OCI-LY3 (cell line): ENCODE measurements at regions not wholly inside any gene's neighbourhood (a gene's known extent, or its start where the extent isn't known, plus 50 kb on each side); places are given as distances from the start of the nearest gene placed in this dataset.
"Not testable (repeated sequence)": the region's sequence is repeated elsewhere in the genome, so short reads cannot be mapped to it uniquely, and the experiment has no call there.

Experiments
- H2AFZ ChIP-seq: fragments of 200-600, 300-600 bp; shearing (Covaris generic); 2 replicates; pipeline ENCODE4 v1.6.0; 2014; ENCODE audit warnings: antibody characterized with exemption, low read depth, low read length
- H3K27ac ChIP-seq: fragments of 200-600, 300-600 bp; sonication (generic); 2 replicates; pipeline ENCODE4 v1.5.1; 2014; ENCODE audit warnings: mild to moderate bottlenecking, low read length, moderate library complexity, mixed read lengths
- H3K27me3 ChIP-seq: fragments of 200-600, 300-600 bp; sonication (generic); 2 replicates; pipeline ENCODE4 v1.6.1; 2014; ENCODE audit warnings: low read depth, low read length, mixed read lengths
- H3K36me3 ChIP-seq: fragments of 200-600, 300-600 bp; sonication (generic); replicated peaks from 2 replicates; pipeline ENCODE3; 2014; ENCODE audit warnings: low read depth, low read length, mixed read lengths
- H3K4me1 ChIP-seq: fragments of 300-600, 200-600 bp; sonication (generic); 2 replicates; pipeline ENCODE4 v1.6.1; 2014; ENCODE audit warnings: low read length, mixed read lengths
- H3K4me2 ChIP-seq: fragments of 200-600, 300-600 bp; sonication (generic); 2 replicates; pipeline ENCODE4 v1.6.1; 2014; ENCODE audit warnings: low read length, mixed read lengths
- H3K4me3 ChIP-seq: fragments of 300-600, 200-600 bp; sonication (generic); 2 replicates; pipeline ENCODE4 v1.5.1; 2014; ENCODE audit warnings: antibody characterized with exemption, mild to moderate bottlenecking, low read length, moderate library complexity
- H3K79me2 ChIP-seq: fragments of 300-600, 200-600 bp; shearing (Covaris generic); 2 replicates; pipeline ENCODE4 v1.6.1; 2014; ENCODE audit warnings: mild to moderate bottlenecking, low read length, mixed read lengths
- H3K9ac ChIP-seq: fragments of 300-600, 200-600 bp; shearing (Covaris generic); 2 replicates; pipeline ENCODE4 v1.6.0; 2014; ENCODE audit warnings: mild to moderate bottlenecking, low read length, moderate library complexity
- H3K9me3 ChIP-seq: fragments of 200-600, 300-600 bp; shearing (Covaris generic); 2 replicates; pipeline ENCODE4 v1.6.1; 2014; ENCODE audit warnings: low read length, mixed read lengths; ENCODE audit not compliant: insufficient read depth
- H4K20me1 ChIP-seq: fragments of 200-600, 300-600 bp; sonication (generic); 2 replicates; pipeline ENCODE4 v1.6.1; 2016; ENCODE audit warnings: low read length, mixed read lengths; ENCODE audit not compliant: insufficient read depth
- EZH2phosphoT487 ChIP-seq: fragments of 200-600 bp; shearing (Covaris generic); IDR thresholded peaks from 2 replicates; pipeline ENCODE4 v1.6.1; 2018; ENCODE audit warnings: antibody characterized with exemption, mixed run types, low read depth
- TF ChIP-seq, protein P1 (sequence below): fragments of 200-600, 300-600 bp; sonication (generic); IDR thresholded peaks from 2 replicates; pipeline ENCODE4 v1.5.1; 2014; ENCODE audit warnings: antibody characterized with exemption, low read length, low read depth

DNA sequence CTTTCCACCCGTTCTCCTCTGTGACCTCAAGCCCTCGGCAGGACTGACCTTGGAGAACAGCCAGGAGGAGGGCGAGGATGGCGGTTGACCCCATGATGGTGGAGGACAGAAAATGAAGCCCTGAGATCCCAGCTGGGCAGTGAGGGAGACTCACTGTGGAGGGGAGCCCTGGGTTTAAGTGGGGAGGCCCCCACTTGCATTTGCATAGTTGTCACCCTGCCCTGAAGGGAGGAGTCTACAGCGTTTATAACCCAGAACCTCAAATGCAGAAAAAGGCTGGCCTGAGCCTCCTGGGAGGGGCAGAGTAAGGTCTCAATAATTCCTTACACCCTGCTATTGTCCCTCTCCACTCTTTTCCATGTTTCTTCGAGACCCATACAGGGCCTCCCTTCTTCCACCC is 1052.7 kb downstream of the TMEM121 start:
- H3K27ac ChIP-seq: no peak overlapping the region
- H3K9ac ChIP-seq: no peak overlapping the region
- peaks cover 18% of the 10 kb centered on the region for H3K27me3 ChIP-seq
- no peak overlapping the region for H3K4me3 ChIP-seq
- no peaks in the 10 kb centered on the region for H4K20me1 ChIP-seq
- TF ChIP-seq EZH2phosphoT487: no peak
- TF ChIP-seq, protein P1, sequence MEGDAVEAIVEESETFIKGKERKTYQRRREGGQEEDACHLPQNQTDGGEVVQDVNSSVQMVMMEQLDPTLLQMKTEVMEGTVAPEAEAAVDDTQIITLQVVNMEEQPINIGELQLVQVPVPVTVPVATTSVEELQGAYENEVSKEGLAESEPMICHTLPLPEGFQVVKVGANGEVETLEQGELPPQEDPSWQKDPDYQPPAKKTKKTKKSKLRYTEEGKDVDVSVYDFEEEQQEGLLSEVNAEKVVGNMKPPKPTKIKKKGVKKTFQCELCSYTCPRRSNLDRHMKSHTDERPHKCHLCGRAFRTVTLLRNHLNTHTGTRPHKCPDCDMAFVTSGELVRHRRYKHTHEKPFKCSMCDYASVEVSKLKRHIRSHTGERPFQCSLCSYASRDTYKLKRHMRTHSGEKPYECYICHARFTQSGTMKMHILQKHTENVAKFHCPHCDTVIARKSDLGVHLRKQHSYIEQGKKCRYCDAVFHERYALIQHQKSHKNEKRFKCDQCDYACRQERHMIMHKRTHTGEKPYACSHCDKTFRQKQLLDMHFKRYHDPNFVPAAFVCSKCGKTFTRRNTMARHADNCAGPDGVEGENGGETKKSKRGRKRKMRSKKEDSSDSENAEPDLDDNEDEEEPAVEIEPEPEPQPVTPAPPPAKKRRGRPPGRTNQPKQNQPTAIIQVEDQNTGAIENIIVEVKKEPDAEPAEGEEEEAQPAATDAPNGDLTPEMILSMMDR: no peak
- no peaks in the 10 kb centered on the region for H3K4me1 ChIP-seq
- no peaks in the 10 kb centered on the region for H3K36me3 ChIP-seq
- H2AFZ ChIP-seq: no peak overlapping the region
- H3K79me2 ChIP-seq: no peaks in the 10 kb centered on the region
- H3K4me2 ChIP-seq: no peak overlapping the region
- H3K9me3 ChIP-seq: no peaks in the 10 kb centered on the region

DNA sequence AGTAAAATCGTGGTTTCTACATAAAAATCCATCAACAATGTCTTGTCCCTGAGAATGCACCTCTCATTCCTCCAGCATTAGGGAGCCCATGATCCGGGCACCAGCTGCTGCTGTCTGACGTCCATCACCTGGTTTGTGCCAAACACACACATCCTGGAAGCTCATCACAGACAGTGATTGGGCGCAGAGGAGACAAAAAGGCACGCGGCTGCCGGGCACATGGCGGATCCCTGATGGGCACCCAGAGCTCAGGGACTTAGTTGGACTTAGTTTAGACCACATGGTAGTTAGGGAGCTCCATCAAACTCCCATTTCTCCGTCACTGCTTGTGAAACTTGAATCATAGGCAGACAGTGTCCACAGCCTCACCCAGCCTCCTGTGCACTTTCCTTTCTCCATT is 1059.3 kb downstream of the TMEM121 start:
- H3K9me3 ChIP-seq: no peaks in the 10 kb centered on the region
- H3K27ac ChIP-seq: no peak overlapping the region
- no peak overlapping the region for H3K4me2 ChIP-seq
- no peak for TF ChIP-seq EZH2phosphoT487
- TF ChIP-seq, protein P1: no peak
- peaks cover 5% of the 10 kb centered on the region; the same call in 1 of the 2 replicates for H3K4me1 ChIP-seq
- H3K4me3 ChIP-seq: no peak overlapping the region
- H2AFZ ChIP-seq: no peak overlapping the region
- H3K36me3 ChIP-seq: no peaks in the 10 kb centered on the region
- no peaks in the 10 kb centered on the region for H4K20me1 ChIP-seq
- no peaks in the 10 kb centered on the region for H3K79me2 ChIP-seq
- H3K27me3 ChIP-seq: peaks cover 26% of the 10 kb centered on the region
- H3K9ac ChIP-seq: no peak overlapping the region

DNA sequence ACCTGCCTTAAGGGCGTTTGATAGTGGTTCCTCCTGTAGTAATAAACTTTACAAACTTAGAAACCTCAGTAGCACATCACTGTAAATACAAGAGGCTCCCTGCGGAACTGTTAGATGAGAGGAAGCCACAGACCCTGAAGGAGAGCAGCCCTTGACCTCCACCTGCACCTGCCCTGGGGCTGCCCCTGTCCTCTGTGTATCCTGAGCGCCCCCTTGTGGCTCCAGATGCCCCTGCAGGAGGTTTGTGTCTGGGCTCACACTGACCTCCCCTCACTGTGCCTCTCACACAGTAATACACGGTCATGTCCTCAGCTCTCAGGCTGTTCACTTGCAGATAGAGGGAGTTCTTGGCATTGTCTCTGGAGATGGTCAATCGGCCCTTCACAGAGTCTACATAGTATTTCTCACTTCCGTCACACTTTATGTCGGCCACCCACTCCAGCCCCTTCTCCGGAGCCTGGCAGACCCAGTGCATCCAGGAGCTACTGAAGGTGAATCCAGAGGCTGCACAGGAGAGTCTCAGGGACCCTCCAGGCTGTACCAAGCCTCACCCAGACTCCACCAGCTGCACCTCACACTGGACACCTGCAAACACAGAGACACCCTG is 1059.8 kb downstream of the TMEM121 start:
- Histone ChIP-seq H3K27me3 (peaks cover 29% of the 10 kb centered on the region), H2AFZ (no peak overlapping the region), H3K9ac (no peak overlapping the region), H3K4me2 (no peak overlapping the region), H3K4me1 (peaks cover 7% of the 10 kb centered on the region; the same call in 1 of the 2 replicates), H3K36me3 (no peaks in the 10 kb centered on the region), H3K4me3 (no peak overlapping the region), H3K9me3 (no peaks in the 10 kb centered on the region), H4K20me1 (no peaks in the 10 kb centered on the region), H3K79me2 (no peaks in the 10 kb centered on the region), H3K27ac (no peak overlapping the region)
- TF ChIP-seq, protein P1: peak; percentile 85
- no peak for TF ChIP-seq EZH2phosphoT487

DNA sequence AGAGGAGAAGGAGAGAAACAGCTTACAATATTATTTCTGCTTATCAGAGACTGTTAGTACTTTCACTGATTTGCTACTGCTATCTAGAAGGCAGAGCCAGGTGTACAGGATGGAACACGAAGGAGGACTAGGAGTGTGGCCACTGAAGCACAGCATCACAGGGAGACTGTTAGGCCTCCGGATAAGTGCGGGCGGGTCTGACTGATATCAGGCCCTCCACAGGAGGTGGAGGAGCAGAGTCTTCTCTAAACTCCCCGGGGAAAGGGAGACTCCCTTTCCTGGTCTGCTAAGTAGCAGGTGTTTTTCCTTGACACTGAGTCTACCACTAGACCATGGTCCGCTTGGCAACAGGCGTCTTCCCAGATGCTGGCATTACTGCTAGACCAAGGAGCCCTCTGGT is 1065.2 kb downstream of the TMEM121 start:
- not testable (repeated sequence) for H3K4me3 ChIP-seq, H3K4me2 ChIP-seq, H4K20me1 ChIP-seq, H3K4me1 ChIP-seq, H3K9ac ChIP-seq, H2AFZ ChIP-seq, H3K36me3 ChIP-seq, H3K79me2 ChIP-seq, H3K27ac ChIP-seq, H3K9me3 ChIP-seq
- H3K27me3 ChIP-seq: peaks cover 29% of the 10 kb centered on the region
